Right lobe of liver (tissue), 6 donors: ENCODE measurements at regions not wholly inside any gene's neighbourhood (a gene's known extent, or its start where the extent isn't known, plus 50 kb on each side); places are given as distances from the start of the nearest gene placed in this dataset.

ENCODE experiments used
- ATAC-seq, 4 donors: fragments of 200-7000 bp; cut with Tn5 transposase; one replicate each; pipeline ENCODE4 v1.9.1; 2020; ENCODE audit warnings: mild to moderate bottlenecking in 4 of 4, moderate library complexity in 4 of 4
- DNase-seq, 3 donors: peaks; one replicate each; pipeline ENCODE4 v3.0.0-alpha.2; 2020
- H3K27ac ChIP-seq, 3 donors: fragments of 200-600 bp; one replicate each; pipeline ENCODE4 v1.8.0; 2022
- H3K27me3 ChIP-seq, 2 donors: fragments of 200-600 bp; one replicate each; pipeline ENCODE4 v1.8.0; 2022
- H3K36me3 ChIP-seq, 4 donors: fragments of 200-600 bp; sonication (generic) in 1 of 4; one replicate each; pipeline versions ENCODE4 v1.5.1 to v1.8.0; 2017 to 2022; ENCODE audit warnings: control low read depth in 1 of 4
- H3K4me1 ChIP-seq, 4 donors: fragments of 200-600 bp; sonication (generic) in 1 of 4; one replicate each; pipeline versions ENCODE4 v1.5.1 to v1.8.0; 2017 to 2022; ENCODE audit warnings: control low read depth in 1 of 4
- H3K4me3 ChIP-seq, 3 donors: fragments of 200-600 bp; one replicate each; pipeline ENCODE4 v1.8.0; 2022
- H3K9me3 ChIP-seq, 4 donors: fragments of 200-600 bp; sonication (generic) in 1 of 4; one replicate each; pipeline versions ENCODE4 v1.5.1 to v1.8.0; 2017 to 2022; ENCODE audit warnings: control low read depth in 1 of 4
- CTCF ChIP-seq, 4 donors: fragments of 200-600 bp in 3 of 4; fragments of 450-650 bp in 1 of 4; IDR thresholded peaks; one replicate each; pipeline versions ENCODE4 v1.5.1 to v1.8.0; 2016 to 2022; ENCODE audit warnings: antibody characterized with exemption in 4 of 4, mild to moderate bottlenecking in 2 of 4
- POLR2A ChIP-seq: fragments of 450-650 bp; IDR thresholded peaks from one replicate; pipeline ENCODE4 v1.6.1; 2017; ENCODE audit warnings: antibody characterized with exemption, mild to moderate bottlenecking
- WGBS: methylation state at CpG from one replicate; pipeline ENCODE4 v1.1.6; 2018; ENCODE audit warnings: low coverage, low lambda C conversion rate; ENCODE audit not compliant: insufficient coverage; ENCODE audit errors: missing lambda C conversion rate; 5-methylcytosine and 5-hydroxymethylcytosine counted together
- intact Hi-C, 2 donors: fragments of 100-400 bp; cut with DNase I; formaldehyde crosslinking; loops; one replicate each; pipeline versions ENCODE4 v1.11.2 to v1.14.1; 2022
- donor health status: DM: no; HTN: yes; CAD: no.
- donor health status: DM: no; HTN: no; CAD: no.
- donor health status: DM: no; HTN: no; CAD: no.
- donor health status: DM: no; HTN: yes; CAD: no.
- donor health status: DM: no; HTN: yes; CAD: no.

GRCh38 chr7:35454575-35455385, 200.9 kb upstream of the TBX20 start:
- Histone ChIP-seq H3K27me3 (no peaks in the 10 kb centered on the region), H3K9me3 (no peaks in the 10 kb centered on the region), H3K27ac (no peak overlapping the region), H3K4me3 (no peak overlapping the region), H3K36me3 (no peaks in the 10 kb centered on the region), H3K4me1 (no peaks in the 10 kb centered on the region)
- ATAC-seq (peak in 1 of 4 donors; percentile 32), DNase-seq (no peak)
- TF ChIP-seq POLR2A (no peak), CTCF (IDR thresholded peaks at IDR 0.05) (no peak)
- intact Hi-C loops = no loop called here
- 28% methylated on average over 25 of the region's 58 CpGs for WGBS

- Histone ChIP-seq H3K4me3 (no peak overlapping the region), H3K27me3 (no peaks in the 10 kb centered on the region), H3K27ac (no peak overlapping the region), H3K4me1 (no peaks in the 10 kb centered on the region), H3K36me3 (no peaks in the 10 kb centered on the region), H3K9me3 (no peaks in the 10 kb centered on the region)
- intact Hi-C loops = no loop called here
- TF ChIP-seq CTCF (IDR thresholded peaks at IDR 0.05) = no peak
- no peak for TF ChIP-seq POLR2A
- no peak for ATAC-seq
- DNase-seq = no peak
- 41% methylated on average over 3 of the region's 3 CpGs for WGBS
These were observed 196.7 kb upstream of the TBX20 start for GRCh38 chr7:35450456-35451214.

DNA sequence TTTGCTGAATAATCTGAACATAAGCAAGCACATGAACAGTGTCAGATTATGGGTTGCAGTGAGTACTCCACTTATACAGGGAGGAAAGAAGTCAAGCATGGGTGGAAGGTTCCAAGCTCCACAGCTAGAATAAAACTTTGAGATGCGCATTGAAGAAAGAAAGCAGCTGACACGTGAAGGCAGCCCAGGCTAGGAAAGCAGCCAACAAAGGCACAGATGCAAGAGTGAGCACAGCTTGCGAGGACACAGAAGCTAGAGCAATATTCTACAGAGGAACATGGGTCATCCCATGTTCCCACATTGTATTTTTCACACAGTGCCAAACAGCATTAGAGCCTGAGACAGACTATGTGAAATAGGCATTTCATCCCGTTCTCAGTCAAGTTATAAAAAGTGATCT, 194.6 kb upstream of the TBX20 start:
- no peak for TF ChIP-seq POLR2A
- no peak for TF ChIP-seq CTCF (IDR thresholded peaks at IDR 0.05)
- Histone ChIP-seq H3K4me1 (no peaks in the 10 kb centered on the region), H3K27ac (no peak overlapping the region), H3K36me3 (no peaks in the 10 kb centered on the region), H3K27me3 (no peaks in the 10 kb centered on the region), H3K4me3 (no peak overlapping the region), H3K9me3 (no peaks in the 10 kb centered on the region)
- DNase-seq (no peak), ATAC-seq (no peak)
- intact Hi-C loops = no loop called here
- WGBS = 62% methylated on average over 4 of the region's 4 CpGs

DNA sequence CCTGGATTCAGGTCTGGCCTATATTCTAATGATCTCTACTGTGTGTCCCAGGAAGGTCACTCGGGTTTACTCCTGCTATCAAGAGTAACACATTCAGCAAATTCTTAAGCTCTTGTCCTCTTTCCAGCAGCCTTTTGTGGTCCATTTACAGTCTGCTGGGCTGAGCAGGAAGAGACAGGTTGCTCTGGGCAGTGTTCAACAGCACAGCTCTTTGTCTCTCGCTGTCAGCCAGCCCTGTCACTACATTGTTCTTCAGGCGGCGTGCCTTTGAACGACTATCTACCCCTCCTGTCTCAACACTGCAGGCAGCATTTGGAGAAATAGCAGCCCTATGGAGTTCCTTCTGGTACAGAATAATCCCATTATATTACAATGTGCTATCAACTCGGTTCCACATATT, 192.2 kb upstream of the TBX20 start:
- DNase-seq = no peak
- Histone ChIP-seq H3K9me3 (no peaks in the 10 kb centered on the region), H3K36me3 (no peaks in the 10 kb centered on the region), H3K27me3 (no peaks in the 10 kb centered on the region), H3K4me1 (no peaks in the 10 kb centered on the region), H3K4me3 (no peak overlapping the region), H3K27ac (no peak overlapping the region)
- no peak for ATAC-seq
- 60% methylated on average over 6 of the region's 6 CpGs for WGBS
- TF ChIP-seq POLR2A = no peak
- TF ChIP-seq CTCF (IDR thresholded peaks at IDR 0.05) = no peak
- intact Hi-C loops = no loop called here
